ENCODE measurements at regions not wholly inside any gene's neighbourhood (a gene's known extent, or its start where the extent isn't known, plus 50 kb on each side); places are given as distances from the start of the nearest gene placed in this dataset.

- DNase-seq = no peak
These were observed 274.9 kb upstream of the SRRM4 start for GRCh38 chr12:118706437-118706836.

GRCh38 chr12:118709946-118710345 lies 271.4 kb upstream of the SRRM4 start:
- no peak for DNase-seq

DNA sequence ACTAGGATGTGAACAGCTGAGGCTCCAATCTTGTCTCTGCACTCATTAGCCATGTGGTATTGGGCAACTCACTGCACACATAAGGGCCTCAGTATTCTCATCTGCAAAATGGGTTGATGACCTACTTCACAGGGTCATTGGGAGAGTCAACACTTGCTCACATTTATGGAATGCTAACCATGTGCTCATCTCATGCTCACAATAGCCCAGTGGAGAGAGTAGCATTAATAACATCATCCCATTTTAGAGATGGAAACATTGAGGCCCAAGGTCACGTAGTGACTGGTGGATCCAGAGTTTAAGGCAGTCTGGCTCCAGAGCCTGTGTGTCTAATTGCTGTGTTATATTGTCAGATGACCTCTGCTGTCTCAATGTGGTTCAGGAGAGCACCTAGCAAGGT lies 270.2 kb upstream of the SRRM4 start:
- no peak for DNase-seq

DNA sequence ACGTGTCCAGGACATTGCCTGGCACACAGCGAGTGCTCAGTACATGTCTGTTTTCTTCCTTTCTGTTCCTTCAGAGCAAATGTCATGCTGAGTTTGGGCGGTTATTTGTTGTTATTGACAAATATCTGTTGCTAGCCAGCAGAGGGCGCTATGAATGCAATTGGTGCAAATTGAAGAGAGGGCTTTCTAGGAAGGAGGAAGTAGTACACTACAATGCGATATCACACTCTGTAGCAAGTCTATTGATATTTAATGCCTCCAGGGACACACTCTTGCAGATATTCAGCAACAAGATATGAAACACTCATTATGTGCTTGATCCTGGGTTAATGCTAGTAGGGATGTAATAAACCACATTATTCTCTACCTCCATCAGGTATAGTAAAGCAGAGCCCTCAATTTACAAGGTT lies 267.3 kb upstream of the SRRM4 start:
- DNase-seq = no peak

- no peak for DNase-seq
These were observed 266.8 kb upstream of the SRRM4 start for GRCh38 chr12:118714500-118714899.

- DNase-seq = no peak
These were observed 265.7 kb upstream of the SRRM4 start for GRCh38 chr12:118715647-118716046.

- no peak for DNase-seq
These were observed 254.0 kb upstream of the SRRM4 start for GRCh38 chr12:118727196-118727978.

GRCh38 chr12:118727979-118728366 lies 253.4 kb upstream of the SRRM4 start:
- no peak for DNase-seq

DNA sequence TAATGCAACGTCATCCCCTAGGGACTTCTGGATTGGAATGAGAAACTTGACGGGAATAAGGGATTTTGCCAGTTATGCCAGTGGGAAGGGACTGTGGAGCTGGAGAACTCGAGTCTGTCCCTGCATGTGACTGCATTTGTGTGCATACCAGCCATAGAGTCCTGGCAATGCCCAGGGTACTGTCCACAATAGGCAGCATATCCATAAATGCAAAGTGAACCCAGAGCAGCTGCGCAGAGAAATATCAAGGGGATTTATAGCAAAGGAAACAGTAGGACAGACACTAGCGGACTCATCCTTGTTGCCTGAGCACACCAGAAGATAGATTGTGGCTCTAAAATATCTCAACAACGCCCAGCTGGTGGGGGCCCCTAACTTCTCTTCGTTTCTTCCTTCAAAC lies 247.1 kb upstream of the SRRM4 start:
- DNase-seq = no peak

GRCh38 chr12:118737985-118738540 lies 243.3 kb upstream of the SRRM4 start:
- DNase-seq = no peak

DNA sequence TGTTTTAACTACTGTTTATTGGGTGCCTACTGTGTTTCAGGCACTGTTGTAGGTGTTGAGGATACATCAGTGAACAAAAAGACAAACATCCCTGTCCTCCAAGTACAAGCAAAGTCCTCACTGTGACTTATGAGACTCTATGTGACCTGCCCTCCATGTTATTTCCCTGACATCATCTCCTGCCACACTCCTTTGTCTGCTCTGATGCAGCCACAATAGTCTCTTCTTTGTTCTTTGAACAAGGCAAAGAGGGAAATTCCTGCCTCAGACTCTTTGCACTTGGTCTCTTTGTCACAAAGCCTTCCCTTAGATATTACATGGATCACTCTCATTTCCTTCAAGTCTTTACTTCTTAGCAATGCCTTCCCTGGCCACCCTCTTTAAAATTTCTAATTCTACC lies 240.1 kb upstream of the SRRM4 start:
- DNase-seq = no peak

DNA sequence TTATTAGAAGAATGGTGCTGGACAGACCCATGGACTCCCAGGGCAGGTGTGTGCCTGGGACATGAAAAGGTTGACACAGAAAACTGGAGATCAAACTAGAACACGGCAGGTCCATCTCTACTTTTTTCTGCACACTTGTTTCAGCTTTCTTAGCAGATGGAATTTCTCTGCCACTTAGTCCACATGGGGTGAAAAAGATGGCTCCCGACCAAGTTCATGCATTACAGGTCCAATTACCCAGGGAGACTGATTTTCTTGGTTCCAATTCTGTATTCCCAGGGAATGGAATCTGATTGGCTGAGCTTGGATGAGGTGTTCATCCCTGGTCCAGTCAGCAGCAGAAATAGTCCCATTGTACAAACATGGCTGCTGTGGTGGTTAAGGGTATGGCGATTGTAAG lies 238.9 kb upstream of the SRRM4 start:
- DNase-seq = no peak

GRCh38 chr12:118743896-118744700 lies 237.2 kb upstream of the SRRM4 start:
- DNase-seq = no peak

DNA sequence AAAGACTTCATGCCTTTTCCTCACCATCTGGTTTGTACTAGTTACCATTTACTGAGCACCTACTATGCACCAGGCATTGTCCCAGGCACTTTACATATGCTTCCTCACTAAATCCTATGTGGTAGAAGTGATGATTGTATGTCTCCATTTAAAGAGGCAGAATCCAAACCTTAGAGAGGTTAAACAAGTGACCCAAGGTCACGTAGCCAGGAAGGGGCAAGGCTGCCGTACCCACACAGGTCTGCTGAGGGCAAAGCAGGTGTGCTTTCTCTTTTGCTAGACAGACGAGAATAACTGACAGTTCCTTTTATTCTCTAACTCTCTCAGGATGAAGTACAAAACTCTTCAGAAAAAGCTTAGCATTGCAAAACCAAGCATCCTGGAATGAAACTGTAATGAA lies 235.2 kb upstream of the SRRM4 start:
- no peak for DNase-seq

- no peak for DNase-seq
These were observed 234.4 kb upstream of the SRRM4 start for GRCh38 chr12:118746960-118747359.

DNA sequence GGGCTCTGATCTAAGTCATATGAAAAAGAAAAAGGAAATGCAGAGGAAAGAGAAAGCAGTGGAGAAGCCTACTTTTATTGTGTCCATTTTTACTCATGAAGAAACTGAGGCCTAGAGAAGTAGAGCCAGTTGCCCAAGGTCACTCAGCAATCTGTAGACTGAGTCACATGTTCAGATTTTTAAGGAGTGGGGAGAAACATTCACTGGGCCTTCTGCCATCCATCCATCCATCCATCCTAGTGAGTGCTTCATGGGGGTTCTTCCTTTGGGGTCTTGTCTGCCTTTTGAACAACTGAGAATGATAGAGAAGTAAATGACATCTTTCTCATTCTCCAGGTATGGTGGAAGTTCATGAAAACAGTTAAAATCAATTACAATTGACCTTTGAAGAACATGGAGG lies 233.6 kb upstream of the SRRM4 start:
- no peak for DNase-seq

- DNase-seq = no peak
These were observed 232.6 kb upstream of the SRRM4 start for GRCh38 chr12:118748478-118749380.

- no peak for DNase-seq
These were observed 231.7 kb upstream of the SRRM4 start for GRCh38 chr12:118749646-118750045.

GRCh38 chr12:118750666-118751065 lies 230.7 kb upstream of the SRRM4 start:
- DNase-seq = no peak

DNA sequence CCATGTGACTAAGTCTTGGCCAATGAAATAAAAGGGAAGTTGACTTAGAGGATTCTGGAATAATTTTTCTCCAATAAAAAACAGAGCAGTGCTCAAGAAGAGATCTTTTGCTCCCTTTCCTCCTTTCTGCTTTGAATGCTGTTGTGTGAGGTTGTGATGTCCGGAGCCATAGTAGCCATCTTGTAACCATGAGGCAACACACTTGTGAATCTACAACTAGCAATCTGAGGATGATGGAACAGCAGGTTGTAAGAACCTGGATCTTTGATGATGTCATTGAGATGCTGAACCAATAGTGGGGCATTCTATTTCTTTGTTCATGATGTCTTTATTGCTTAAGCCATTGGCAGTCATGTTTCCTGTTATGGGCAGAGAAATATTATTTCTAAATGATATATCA lies 230.0 kb upstream of the SRRM4 start:
- no peak for DNase-seq

- no peak for DNase-seq
These were observed 220.7 kb upstream of the SRRM4 start for GRCh38 chr12:118760623-118761022.

GRCh38 chr12:118763234-118763633 lies 218.1 kb upstream of the SRRM4 start:
- no peak for DNase-seq
